SH-SY5Y (cell line): ENCODE measurements at regions not wholly inside any gene's neighbourhood (a gene's known extent, or its start where the extent isn't known, plus 50 kb on each side); places are given as distances from the start of the nearest gene placed in this dataset.

ENCODE experiments used
- GATA2 ChIP-seq: IDR thresholded peaks from 2 replicates; pipeline ENCODE4 v1.6.1; 2011; ENCODE audit warnings: mild to moderate bottlenecking, low read depth, low read length
- GATA3 ChIP-seq: IDR thresholded peaks from 2 replicates; pipeline ENCODE4 v1.6.1; 2011; ENCODE audit warnings: low read depth, mild to moderate bottlenecking, low read length, moderate library complexity

- TF ChIP-seq GATA2 (no peak), GATA3 (no peak)
Measured at GRCh38 chr2:155080373-155080772, 381.9 kb downstream of the KCNJ3 start.
